Astrocyte (in vitro differentiated cells and primary cell): ENCODE measurements at regions not wholly inside any gene's neighbourhood (a gene's known extent, or its start where the extent isn't known, plus 50 kb on each side); places are given as distances from the start of the nearest gene placed in this dataset.

Experiments used
- EZH2 ChIP-seq: IDR thresholded peaks from 2 replicates; pipeline ENCODE4 v1.6.1; 2012; ENCODE audit warnings: mild to moderate bottlenecking, low read length, inconsistent platforms; ENCODE audit not compliant: insufficient read depth
- TF ChIP-seq, protein P1 (sequence below): IDR thresholded peaks from 2 replicates; pipeline ENCODE4 v1.5.1; 2011; ENCODE audit warnings: low read depth, mild to moderate bottlenecking, inconsistent platforms, low read length, moderate library complexity; ENCODE audit not compliant: insufficient read depth

DNA sequence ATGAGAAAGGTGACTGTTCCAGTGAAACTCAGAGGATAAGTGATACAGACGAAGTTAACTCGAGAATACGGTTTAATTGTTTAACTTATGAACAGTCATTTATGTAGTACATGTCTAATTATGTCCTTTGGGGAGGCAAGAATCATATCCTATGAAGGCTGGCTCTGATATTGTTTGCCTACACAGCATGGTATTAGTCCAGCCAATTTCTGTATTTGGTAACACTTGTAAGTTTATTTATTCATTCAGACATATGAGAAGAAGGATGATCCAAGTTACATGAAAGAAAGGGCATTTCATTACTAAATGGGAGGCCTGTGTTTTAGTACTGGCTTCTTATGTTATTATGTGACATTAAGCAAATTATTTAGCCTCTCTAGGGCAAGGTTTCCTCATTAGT is 199.7 kb downstream of the NNT start:
- TF ChIP-seq, protein P1, sequence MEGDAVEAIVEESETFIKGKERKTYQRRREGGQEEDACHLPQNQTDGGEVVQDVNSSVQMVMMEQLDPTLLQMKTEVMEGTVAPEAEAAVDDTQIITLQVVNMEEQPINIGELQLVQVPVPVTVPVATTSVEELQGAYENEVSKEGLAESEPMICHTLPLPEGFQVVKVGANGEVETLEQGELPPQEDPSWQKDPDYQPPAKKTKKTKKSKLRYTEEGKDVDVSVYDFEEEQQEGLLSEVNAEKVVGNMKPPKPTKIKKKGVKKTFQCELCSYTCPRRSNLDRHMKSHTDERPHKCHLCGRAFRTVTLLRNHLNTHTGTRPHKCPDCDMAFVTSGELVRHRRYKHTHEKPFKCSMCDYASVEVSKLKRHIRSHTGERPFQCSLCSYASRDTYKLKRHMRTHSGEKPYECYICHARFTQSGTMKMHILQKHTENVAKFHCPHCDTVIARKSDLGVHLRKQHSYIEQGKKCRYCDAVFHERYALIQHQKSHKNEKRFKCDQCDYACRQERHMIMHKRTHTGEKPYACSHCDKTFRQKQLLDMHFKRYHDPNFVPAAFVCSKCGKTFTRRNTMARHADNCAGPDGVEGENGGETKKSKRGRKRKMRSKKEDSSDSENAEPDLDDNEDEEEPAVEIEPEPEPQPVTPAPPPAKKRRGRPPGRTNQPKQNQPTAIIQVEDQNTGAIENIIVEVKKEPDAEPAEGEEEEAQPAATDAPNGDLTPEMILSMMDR = no peak
- no peak for TF ChIP-seq EZH2
